ENCODE measurements at regions not wholly inside any gene's neighbourhood (a gene's known extent, or its start where the extent isn't known, plus 50 kb on each side); places are given as distances from the start of the nearest gene placed in this dataset.

DNA sequence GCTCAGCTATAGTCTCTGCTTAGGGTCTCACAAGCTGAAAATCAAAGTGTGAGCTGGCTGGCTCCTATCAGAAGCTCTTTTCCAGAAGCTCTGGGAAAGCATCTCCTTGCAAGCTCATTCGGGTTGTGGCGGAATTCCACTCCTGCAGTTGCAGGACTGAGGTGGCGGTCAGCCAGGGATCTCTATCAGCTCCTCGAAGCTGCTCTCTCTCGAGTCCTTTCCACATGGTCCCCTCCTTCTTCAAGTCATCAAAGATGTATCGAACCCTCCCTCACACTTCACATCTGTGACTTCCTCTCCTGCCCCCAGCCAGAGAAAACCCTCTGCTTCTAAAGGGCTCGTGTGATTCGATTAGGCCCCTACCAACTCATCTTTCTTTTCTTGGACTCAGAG lies 141.7 kb downstream of the ZFP36L2 start:
- DNase-seq = no peak

GRCh38 chr2:43083710-43084698 lies 142.4 kb downstream of the ZFP36L2 start:
- no peak for DNase-seq

DNA sequence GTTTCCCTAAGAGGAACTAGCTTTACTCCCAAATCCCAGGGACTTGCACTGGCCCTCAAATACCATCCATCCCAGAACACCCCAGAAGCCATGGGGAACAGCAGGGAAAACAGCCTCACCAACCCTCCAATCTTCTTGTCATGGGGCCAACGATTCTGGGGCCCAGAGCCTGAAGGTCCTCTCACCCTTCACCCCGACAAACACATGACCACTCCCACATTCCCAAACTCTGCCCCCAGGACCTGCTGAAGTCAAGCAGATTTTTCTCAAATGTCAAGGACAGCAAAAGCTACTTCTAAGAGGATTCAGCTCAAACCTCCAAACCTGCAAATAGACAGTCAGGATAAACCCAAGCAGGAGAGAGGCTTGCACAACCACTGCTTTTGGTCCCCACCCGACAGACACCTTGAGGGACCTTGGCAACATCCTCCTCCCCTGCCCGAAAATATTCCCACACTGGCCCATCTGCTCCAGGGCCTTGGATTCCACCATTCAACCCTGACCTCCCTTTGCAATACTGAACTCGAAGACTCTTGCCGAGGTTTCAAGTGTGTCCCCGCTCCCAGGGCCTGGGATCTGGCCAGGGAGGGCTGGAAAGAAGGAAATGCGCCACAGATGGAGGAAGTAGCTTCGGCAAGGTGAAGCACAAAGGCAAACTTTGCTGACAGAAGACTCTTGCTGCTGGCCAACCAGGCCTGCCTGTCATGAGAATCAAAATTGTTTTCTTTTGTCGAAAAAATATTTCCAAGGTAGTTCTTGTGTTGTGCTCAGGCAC lies 143.3 kb downstream of the ZFP36L2 start:
- no peak for DNase-seq

- DNase-seq = no peak
Observed at GRCh38 chr2:43082111-43082894, 144.1 kb downstream of the ZFP36L2 start.

GRCh38 chr2:43081131-43081765 lies 145.2 kb downstream of the ZFP36L2 start:
- no peak for DNase-seq

GRCh38 chr2:43080571-43081021 lies 145.8 kb downstream of the ZFP36L2 start:
- DNase-seq = no peak

- DNase-seq = no peak
Observed at GRCh38 chr2:43078781-43079755, 147.3 kb downstream of the ZFP36L2 start.

- DNase-seq = no peak
Observed at GRCh38 chr2:43078301-43078700, 148.1 kb downstream of the ZFP36L2 start.

GRCh38 chr2:43077876-43078275 lies 148.5 kb downstream of the ZFP36L2 start:
- DNase-seq = no peak

DNA sequence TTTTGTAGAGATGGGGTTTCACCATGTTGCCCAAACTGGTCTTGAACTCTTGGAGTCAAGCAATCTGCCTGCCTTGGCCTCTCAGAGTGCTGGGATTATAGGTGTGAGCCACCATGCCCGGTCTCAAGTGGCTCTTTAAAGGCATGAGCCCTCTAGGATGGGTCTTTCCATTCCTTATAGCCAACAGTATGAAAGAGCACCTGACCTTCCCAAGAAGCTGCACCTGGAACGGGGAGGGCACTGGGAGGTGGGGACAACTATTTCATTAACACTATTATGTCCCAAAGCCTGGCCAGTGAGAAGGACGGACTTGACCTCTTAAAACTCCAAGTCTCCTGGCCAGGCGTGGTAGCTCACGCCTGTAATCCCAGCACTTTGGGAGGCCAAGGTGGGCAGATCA lies 149.7 kb downstream of the ZFP36L2 start:
- DNase-seq = no peak

GRCh38 chr2:43075811-43076585 lies 150.4 kb downstream of the ZFP36L2 start:
- no peak for DNase-seq

GRCh38 chr2:43075054-43075593 lies 151.3 kb downstream of the ZFP36L2 start:
- DNase-seq = no peak

- DNase-seq = no peak
Observed at GRCh38 chr2:43074592-43075053, 151.8 kb downstream of the ZFP36L2 start.

DNA sequence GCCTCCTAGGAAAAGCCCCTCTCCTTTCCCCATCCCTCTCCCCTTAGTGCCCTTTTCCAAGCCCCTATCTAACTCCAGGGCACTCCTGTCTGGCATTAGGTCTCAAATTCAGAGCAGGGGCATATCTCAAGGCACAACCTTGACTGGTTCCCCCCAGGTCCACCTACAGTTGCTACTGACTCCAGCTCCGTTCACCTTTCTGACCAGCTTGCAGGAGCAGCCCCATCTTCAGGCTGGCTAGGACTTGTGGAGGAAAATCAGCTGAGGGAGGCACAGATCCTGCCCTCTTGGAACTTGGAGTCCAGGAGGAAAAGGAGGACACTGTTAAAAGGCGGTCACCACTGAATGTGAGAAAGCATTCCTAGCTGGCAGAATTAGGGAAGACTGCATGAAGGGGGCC lies 152.4 kb downstream of the ZFP36L2 start:
- no peak for DNase-seq

DNA sequence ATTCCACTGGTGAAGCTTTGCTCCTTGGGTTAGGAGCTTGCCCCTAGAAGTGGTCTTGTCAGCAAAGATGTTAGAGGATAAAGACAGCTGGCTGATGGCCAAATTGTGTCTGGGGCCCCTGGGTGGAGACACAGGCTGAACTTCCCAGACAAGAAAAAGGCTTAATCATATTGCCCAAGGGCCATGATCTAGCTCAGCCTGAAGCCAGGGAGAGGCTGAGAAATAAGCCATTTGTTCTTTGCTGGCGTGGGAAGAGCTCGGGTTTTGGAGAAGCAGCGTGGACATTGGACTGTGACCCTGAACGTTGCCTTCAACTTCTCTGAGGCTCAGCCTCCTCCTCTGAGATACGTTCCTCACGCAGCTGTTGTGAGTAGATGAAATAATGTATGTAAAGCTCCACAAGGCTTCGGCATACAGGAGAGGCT lies 153.0 kb downstream of the ZFP36L2 start:
- no peak for DNase-seq

- no peak for DNase-seq
Observed at GRCh38 chr2:43071599-43072550, 154.5 kb downstream of the ZFP36L2 start.

- DNase-seq = no peak
Observed at GRCh38 chr2:43070676-43071502, 155.5 kb downstream of the ZFP36L2 start.

DNA sequence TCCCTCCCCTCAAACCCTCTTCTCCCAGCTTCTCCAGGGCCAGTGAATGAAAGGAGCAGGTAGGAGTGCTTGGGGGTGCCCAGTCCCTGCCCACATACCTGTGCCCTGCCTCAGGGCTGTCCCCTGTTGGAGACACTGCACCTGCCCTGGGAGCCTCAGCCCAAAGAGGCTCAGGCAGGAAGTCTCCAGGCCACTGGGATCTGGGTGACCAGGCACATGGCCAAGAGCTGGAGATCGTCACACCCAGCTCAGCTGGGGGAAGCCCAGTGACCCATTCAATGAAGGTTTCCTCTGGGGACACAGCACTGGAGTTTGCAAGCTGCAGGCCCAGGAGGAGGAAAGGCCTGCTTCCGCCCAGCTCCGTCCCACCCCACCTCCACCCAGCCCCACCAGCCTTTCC lies 156.4 kb downstream of the ZFP36L2 start:
- DNase-seq = no peak
